ENCODE measurements at regions not wholly inside any gene's neighbourhood (a gene's known extent, or its start where the extent isn't known, plus 50 kb on each side); places are given as distances from the start of the nearest gene placed in this dataset.

DNA sequence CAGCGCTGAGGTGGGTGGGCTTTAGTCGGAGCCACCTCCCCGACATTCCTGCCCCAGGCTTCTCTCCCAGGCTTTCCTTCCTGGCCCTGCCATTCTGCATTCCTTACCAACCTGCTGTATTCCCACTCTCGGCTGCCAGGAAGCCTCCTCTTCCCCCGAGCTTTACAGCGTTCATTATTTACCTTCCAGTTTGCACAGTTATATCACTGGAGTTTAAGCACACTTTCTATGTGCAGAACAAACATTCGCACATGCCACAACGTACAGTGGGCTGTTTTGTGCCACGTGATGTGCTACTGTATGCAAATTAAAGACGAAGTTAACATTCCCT, 246.3 kb downstream of the SOX11 start:
- TF ChIP-seq MYC (IDR thresholded peaks at IDR 0.05; ENCODE audit: low read depth, low read length): no peak
- TF ChIP-seq, protein P1, sequence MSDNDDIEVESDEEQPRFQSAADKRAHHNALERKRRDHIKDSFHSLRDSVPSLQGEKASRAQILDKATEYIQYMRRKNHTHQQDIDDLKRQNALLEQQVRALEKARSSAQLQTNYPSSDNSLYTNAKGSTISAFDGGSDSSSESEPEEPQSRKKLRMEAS (IDR thresholded peaks at IDR 0.05; ENCODE audit: low read depth, low read length): no peak
- TF ChIP-seq POLR2A (IDR thresholded peaks at IDR 0.05; ENCODE audit: extremely low read depth, insufficient read length): no peak
- TF ChIP-seq, protein P2, sequence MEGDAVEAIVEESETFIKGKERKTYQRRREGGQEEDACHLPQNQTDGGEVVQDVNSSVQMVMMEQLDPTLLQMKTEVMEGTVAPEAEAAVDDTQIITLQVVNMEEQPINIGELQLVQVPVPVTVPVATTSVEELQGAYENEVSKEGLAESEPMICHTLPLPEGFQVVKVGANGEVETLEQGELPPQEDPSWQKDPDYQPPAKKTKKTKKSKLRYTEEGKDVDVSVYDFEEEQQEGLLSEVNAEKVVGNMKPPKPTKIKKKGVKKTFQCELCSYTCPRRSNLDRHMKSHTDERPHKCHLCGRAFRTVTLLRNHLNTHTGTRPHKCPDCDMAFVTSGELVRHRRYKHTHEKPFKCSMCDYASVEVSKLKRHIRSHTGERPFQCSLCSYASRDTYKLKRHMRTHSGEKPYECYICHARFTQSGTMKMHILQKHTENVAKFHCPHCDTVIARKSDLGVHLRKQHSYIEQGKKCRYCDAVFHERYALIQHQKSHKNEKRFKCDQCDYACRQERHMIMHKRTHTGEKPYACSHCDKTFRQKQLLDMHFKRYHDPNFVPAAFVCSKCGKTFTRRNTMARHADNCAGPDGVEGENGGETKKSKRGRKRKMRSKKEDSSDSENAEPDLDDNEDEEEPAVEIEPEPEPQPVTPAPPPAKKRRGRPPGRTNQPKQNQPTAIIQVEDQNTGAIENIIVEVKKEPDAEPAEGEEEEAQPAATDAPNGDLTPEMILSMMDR (IDR thresholded peaks at IDR 0.05; ENCODE audit: low read depth, low read length): no peak
- no peak for DNase-seq (ENCODE audit: low read depth)

DNA sequence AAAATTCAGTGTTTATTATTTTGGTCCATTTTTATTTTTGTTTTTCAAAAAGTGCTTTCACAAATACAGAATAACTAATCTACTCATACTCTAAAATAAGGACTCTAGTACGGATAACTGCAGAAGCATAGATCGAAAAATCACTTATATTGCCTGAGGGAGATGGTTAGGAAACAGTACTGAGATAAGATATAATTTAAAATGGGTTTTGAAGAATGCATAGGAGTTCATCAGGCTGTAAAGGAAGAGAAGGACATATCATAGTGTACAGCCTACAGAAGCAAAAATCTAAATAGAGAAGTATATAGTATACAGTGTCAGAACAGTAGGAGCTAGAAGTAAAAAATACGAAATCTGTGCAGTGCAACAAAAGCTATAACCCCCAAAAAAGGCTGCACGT, 247.4 kb downstream of the SOX11 start:
- no peak overlapping the region for H3K4me3 ChIP-seq (ENCODE audit: low read depth, low read length)
- no peak for DNase-seq (ENCODE audit: low read depth)
- TF ChIP-seq MYC (IDR thresholded peaks at IDR 0.05; ENCODE audit: low read depth, low read length): no peak
- TF ChIP-seq, protein P2 (IDR thresholded peaks at IDR 0.05; ENCODE audit: low read depth, low read length): no peak
- TF ChIP-seq, protein P1 (IDR thresholded peaks at IDR 0.05; ENCODE audit: low read depth, low read length): no peak
- TF ChIP-seq POLR2A (IDR thresholded peaks at IDR 0.05; ENCODE audit: extremely low read depth, insufficient read length): no peak

More for the DNA sequence above, 246.3 kb downstream of the SOX11 start:
- H3K4me3 ChIP-seq (ENCODE audit: low read depth, low read length): no peak overlapping the region

DNA sequence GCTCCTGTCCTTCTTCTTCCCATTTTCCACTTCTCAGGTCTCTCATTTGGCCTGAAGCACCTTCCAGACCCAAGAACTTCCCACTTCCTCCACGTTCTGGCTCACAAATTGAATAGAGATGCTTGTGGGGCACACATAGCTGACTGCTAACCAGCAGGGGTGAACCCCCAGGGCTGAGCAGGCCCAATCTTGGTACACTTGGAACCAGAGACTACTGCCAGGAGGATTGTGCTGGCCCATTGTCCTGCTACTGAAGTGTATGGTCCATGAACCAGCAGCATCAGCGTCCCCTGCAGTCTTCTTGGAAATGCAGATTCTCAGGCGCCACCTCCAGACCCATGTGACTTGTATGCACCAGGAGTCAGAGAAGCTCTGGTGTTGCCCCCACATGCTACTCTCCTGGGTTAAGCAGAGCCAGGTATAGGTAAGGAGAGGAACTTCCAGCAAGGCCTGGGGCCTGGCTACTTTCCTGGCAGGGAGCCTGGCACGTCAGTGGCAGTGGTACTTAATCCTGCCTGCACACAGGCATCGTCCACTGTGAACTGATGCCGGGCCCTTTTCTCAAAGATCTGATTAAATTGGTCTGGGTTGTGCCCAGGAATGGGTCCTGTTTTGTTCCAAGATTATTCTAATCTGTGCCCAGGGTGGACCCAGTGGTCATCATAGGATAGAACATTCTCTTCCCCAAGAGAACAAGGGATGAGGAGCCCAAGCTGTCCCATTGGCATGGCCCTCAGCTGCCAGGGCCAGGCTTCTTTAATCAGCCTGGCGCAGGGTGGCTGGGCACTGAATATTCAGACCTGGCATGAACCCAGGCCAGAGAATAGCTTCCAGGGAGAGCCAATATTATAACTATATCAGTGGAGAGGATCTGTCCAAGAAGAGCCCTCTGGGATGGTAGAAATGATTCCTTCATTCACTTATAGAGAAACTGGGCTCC, 248.7 kb downstream of the SOX11 start:
- no peak overlapping the region for H3K4me3 ChIP-seq (ENCODE audit: low read depth, low read length)
- no peak for TF ChIP-seq MYC (IDR thresholded peaks at IDR 0.05; ENCODE audit: low read depth, low read length)
- TF ChIP-seq, protein P2 (IDR thresholded peaks at IDR 0.05; ENCODE audit: low read depth, low read length): no peak
- TF ChIP-seq, protein P1 (IDR thresholded peaks at IDR 0.05; ENCODE audit: low read depth, low read length): no peak
- no peak for DNase-seq (ENCODE audit: low read depth)

DNA sequence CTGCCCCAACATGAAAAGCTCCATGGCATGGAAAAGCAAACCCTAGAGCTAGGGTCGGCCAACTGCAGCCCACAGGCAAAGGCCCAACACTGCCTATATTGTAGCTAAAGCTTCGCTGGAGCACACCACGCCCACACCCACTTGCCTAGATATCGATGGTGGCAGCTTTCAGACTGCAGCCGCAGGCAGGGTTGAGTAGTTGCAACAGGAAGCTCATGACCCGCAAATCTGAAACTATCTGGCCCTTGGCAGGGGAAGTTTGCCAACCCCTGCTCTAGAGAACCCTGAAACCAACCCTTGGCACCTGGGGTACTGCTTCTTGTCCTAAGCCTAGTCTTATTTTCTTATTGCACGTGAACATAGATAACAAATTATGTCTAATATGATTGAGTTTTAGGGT, 250.0 kb downstream of the SOX11 start:
- TF ChIP-seq POLR2A (IDR thresholded peaks at IDR 0.05; ENCODE audit: extremely low read depth, insufficient read length) (no peak), MYC (IDR thresholded peaks at IDR 0.05; ENCODE audit: low read depth, low read length) (no peak)
- TF ChIP-seq, protein P1 (IDR thresholded peaks at IDR 0.05; ENCODE audit: low read depth, low read length): no peak
- TF ChIP-seq, protein P2 (IDR thresholded peaks at IDR 0.05; ENCODE audit: low read depth, low read length): no peak
- peak; percentile 75 for DNase-seq (ENCODE audit: low read depth)
- H3K4me3 ChIP-seq (ENCODE audit: low read depth, low read length): no peak overlapping the region

DNA sequence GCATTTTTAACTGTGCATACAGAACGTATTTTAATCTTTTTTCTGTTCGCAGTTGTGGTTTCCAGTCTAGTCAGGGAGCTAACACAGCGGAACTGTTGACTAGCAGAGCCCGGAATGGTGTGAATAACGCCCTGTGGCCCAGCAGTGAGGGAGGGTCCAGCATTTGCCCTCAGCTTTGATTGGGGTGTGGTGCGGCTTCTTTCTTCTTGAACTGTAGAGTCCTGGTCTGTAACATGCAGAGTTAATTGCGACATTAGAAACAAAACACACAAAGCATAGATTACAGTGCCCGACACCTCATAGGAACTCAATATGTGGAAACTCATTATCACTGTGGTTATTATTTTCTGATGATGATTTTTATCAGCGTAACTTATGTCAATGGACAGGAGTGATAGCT, 253.6 kb downstream of the SOX11 start:
- no peak overlapping the region for H3K4me3 ChIP-seq (ENCODE audit: low read depth, low read length)
- DNase-seq (ENCODE audit: low read depth): no peak
- TF ChIP-seq, protein P1 (IDR thresholded peaks at IDR 0.05; ENCODE audit: low read depth, low read length): no peak
- TF ChIP-seq MYC (IDR thresholded peaks at IDR 0.05; ENCODE audit: low read depth, low read length): no peak
- TF ChIP-seq, protein P2 (IDR thresholded peaks at IDR 0.05; ENCODE audit: low read depth, low read length): no peak
- no peak for TF ChIP-seq POLR2A (IDR thresholded peaks at IDR 0.05; ENCODE audit: extremely low read depth, insufficient read length)
